GM21825 (cell line): ENCODE measurements at regions not wholly inside any gene's neighbourhood (a gene's known extent, or its start where the extent isn't known, plus 50 kb on each side); places are given as distances from the start of the nearest gene placed in this dataset.
"Not testable (repeated sequence)": the region's sequence is repeated elsewhere in the genome, so short reads cannot be mapped to it uniquely, and the experiment has no call there.

ENCODE experiments used
- ATAC-seq: cut with Tn5 transposase; IDR thresholded peaks from one replicate; pipeline ENCODE4 v1.9.1; 2021; ENCODE audit warnings: mild to moderate bottlenecking, moderate library complexity; ENCODE audit not compliant: unreplicated experiment

GRCh38 chr16:29578898-29579297 is 72.7 kb upstream of the NPIPB12 start:
- ATAC-seq = not testable (repeated sequence)

GRCh38 chr16:29581764-29582163 is 75.6 kb upstream of the NPIPB12 start:
- ATAC-seq = not testable (repeated sequence)

GRCh38 chr16:29591919-29592318 is 71.1 kb upstream of the SPN start:
- ATAC-seq = not testable (repeated sequence)

- ATAC-seq = peak; percentile 47
These were observed 68.7 kb upstream of the SPN start for GRCh38 chr16:29594269-29594925.

- ATAC-seq = peak; percentile 77
These were observed 67.9 kb upstream of the SPN start for GRCh38 chr16:29594926-29595838.

- ATAC-seq = not testable (repeated sequence)
These were observed 66.0 kb upstream of the SPN start for GRCh38 chr16:29597030-29597429.

- not testable (repeated sequence) for ATAC-seq
These were observed 62.7 kb upstream of the SPN start for GRCh38 chr16:29600111-29601000.

GRCh38 chr16:29602247-29602625 is 60.8 kb upstream of the SPN start:
- ATAC-seq = not testable (repeated sequence)

GRCh38 chr16:29602683-29603088 is 60.4 kb upstream of the SPN start:
- not testable (repeated sequence) for ATAC-seq

GRCh38 chr16:29604631-29605549 is 58.2 kb upstream of the SPN start:
- not testable (repeated sequence) for ATAC-seq

GRCh38 chr16:29605593-29606205 is 57.3 kb upstream of the SPN start:
- ATAC-seq = not testable (repeated sequence)

GRCh38 chr16:29606669-29607427 is 56.2 kb upstream of the SPN start:
- not testable (repeated sequence) for ATAC-seq

- not testable (repeated sequence) for ATAC-seq
These were observed 55.6 kb upstream of the SPN start for GRCh38 chr16:29607428-29607823.

- not testable (repeated sequence) for ATAC-seq
These were observed 50.4 kb upstream of the SPN start for GRCh38 chr16:29612381-29613306.
